ENCODE measurements at regions not wholly inside any gene's neighbourhood (a gene's known extent, or its start where the extent isn't known, plus 50 kb on each side); places are given as distances from the start of the nearest gene placed in this dataset.

DNA sequence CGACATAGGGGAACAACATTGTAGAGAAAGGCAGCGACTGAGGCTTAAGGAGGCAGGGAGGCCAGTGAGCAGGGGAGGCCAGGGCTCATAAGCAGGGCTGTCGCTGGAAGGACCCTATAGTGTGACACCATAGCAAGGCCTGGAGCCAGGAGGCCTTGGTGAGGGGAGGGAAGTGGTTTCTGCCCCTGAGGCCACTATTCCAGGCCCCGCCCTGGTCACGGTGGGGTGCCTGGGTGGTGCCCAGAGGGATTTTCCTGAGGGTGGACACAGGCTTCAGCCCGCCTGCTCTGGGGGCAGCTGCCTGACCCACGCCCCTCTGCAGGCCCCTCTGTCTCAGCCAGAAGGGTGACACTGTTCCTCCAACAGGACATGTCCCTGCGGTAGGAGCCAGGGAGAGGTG, 147.8 kb upstream of the IQSEC1 start:
- no peaks in the 10 kb centered on the region; a peak in 1 of 4 replicates for H3K27me3 ChIP-seq (replicated peaks in 1 of 2; ENCODE audit: control insufficient read depth in 2 of 2, insufficient read depth in 2 of 2, low read length in 1 of 2)
- in situ Hi-C loops (cut with MboI): no loop called here
- no peaks in the 10 kb centered on the region for H3K36me3 ChIP-seq (ENCODE audit: control insufficient read depth in 2 of 2, insufficient read depth in 2 of 2, low read length in 1 of 2)
- no peak overlapping the region for H2AFZ ChIP-seq (ENCODE audit: control insufficient read depth, low read depth, low read length)
- no peak overlapping the region for H3K4me3 ChIP-seq
- ATAC-seq: no peak
- POLR2A ChIA-PET: no interaction called here
- intact Hi-C loops (cut with micrococcal nuclease; ENCODE audit: unreplicated experiment): no loop called here
- 12% methylated on average over 8 of the region's 8 CpGs for whole genome bisulfite sequencing (ENCODE audit: insufficient coverage, insufficient replicate concordance, low lambda C conversion rate, missing lambda C conversion rate)
- no peaks in the 10 kb centered on the region for H3K79me2 ChIP-seq (ENCODE audit: control insufficient read depth, insufficient read depth, low read length)
- no peak for DNase-seq (ENCODE audit: low read depth, low spot score)
- TF ChIP-seq IRF3 (IDR thresholded peaks at IDR 0.05): no peak
- RAD21 ChIA-PET (ENCODE audit: unreplicated experiment): no interaction called here
- no peaks in the 10 kb centered on the region for H3K4me1 ChIP-seq (ENCODE audit: control insufficient read depth, insufficient read depth, low read length)
- no peak overlapping the region for H3K4me2 ChIP-seq (ENCODE audit: control insufficient read depth, insufficient read depth)
- H3K9ac ChIP-seq (ENCODE audit: control insufficient read depth, insufficient read depth, low read length): no peak overlapping the region
- no peaks in the 10 kb centered on the region for H4K20me1 ChIP-seq (ENCODE audit: control insufficient read depth, insufficient read depth)
- SMC1A ChIA-PET (ENCODE audit: uncharacterized antibody, unreplicated experiment): no interaction called here
- no peak for FAIRE-seq
- no peak overlapping the region for H3K27ac ChIP-seq (ENCODE audit: control insufficient read depth, insufficient read depth)
- CTCF ChIA-PET: no interaction called here
- no peaks in the 10 kb centered on the region for H3K9me3 ChIP-seq (replicated peaks; ENCODE audit: control insufficient read depth, insufficient read depth, low read length)
- no TSS peak for BruUV-seq (replicated peaks)

DNA sequence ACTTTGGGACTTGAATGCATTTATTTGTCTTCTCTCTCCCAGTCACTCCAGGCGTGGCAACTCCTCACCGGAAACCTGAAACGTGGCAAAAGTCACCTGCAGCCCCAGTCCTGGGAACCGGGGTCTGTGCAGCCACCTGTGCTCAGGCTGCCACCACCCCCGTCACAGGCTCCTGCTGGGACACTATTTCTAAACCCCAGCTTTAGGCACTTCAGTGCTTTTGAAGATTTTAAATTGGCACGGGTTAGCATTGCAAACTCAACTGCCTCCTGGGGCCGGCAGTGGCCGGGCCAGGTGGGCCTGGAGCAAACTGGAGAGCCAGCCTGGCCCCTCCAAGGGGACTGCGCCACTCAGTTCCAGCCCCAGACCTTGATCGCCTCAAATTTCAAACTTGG, 146.7 kb upstream of the IQSEC1 start:
- Histone ChIP-seq H3K27me3 (replicated peaks in 1 of 2; ENCODE audit: control insufficient read depth in 2 of 2, insufficient read depth in 2 of 2, low read length in 1 of 2) (no peaks in the 10 kb centered on the region; a peak in 2 of 4 replicates), H3K4me2 (ENCODE audit: control insufficient read depth, insufficient read depth) (no peak overlapping the region), H3K4me3 (no peak overlapping the region), H3K36me3 (ENCODE audit: control insufficient read depth in 2 of 2, insufficient read depth in 2 of 2, low read length in 1 of 2) (no peaks in the 10 kb centered on the region), H3K79me2 (ENCODE audit: control insufficient read depth, insufficient read depth, low read length) (no peaks in the 10 kb centered on the region), H3K9ac (ENCODE audit: control insufficient read depth, insufficient read depth, low read length) (no peak overlapping the region), H3K9me3 (replicated peaks; ENCODE audit: control insufficient read depth, insufficient read depth, low read length) (no peaks in the 10 kb centered on the region), H3K27ac (ENCODE audit: control insufficient read depth, insufficient read depth) (no peak overlapping the region), H4K20me1 (ENCODE audit: control insufficient read depth, insufficient read depth) (no peaks in the 10 kb centered on the region), H2AFZ (ENCODE audit: control insufficient read depth, low read depth, low read length) (no peak overlapping the region), H3K4me1 (ENCODE audit: control insufficient read depth, insufficient read depth, low read length) (no peaks in the 10 kb centered on the region)
- ChIA-PET RAD21 (ENCODE audit: unreplicated experiment) (no interaction called here), CTCF (no interaction called here), SMC1A (ENCODE audit: uncharacterized antibody, unreplicated experiment) (no interaction called here), POLR2A (no interaction called here)
- no TSS peak for BruUV-seq (replicated peaks)
- in situ Hi-C loops (cut with MboI): no loop called here
- DNase-seq (ENCODE audit: low read depth, low spot score) (no peak), FAIRE-seq (no peak), ATAC-seq (no peak)
- TF ChIP-seq GATAD2B (conservative IDR thresholded peaks at IDR 0.05; ENCODE audit: low read depth) (no peak), CHD2 (IDR thresholded peaks at IDR 0.05; ENCODE audit: borderline replicate concordance, low read depth, low read length) (no peak), YY1 (IDR thresholded peaks at IDR 0.05; ENCODE audit: low read depth, low read length) (no peak), WRNIP1 (IDR thresholded peaks at IDR 0.05; ENCODE audit: borderline replicate concordance, low read depth, low read length) (no peak), ZBED1 (IDR thresholded peaks at IDR 0.05; ENCODE audit: borderline replicate concordance) (no peak), TCF12 (IDR thresholded peaks at IDR 0.05; ENCODE audit: low read depth, low read length) (no peak), ZNF217 (IDR thresholded peaks at IDR 0.05) (no peak), ESRRA (IDR thresholded peaks at IDR 0.05; ENCODE audit: low read length) (no peak), NR2C1 (IDR thresholded peaks at IDR 0.05) (no peak)
- TF ChIP-seq, protein P1, sequence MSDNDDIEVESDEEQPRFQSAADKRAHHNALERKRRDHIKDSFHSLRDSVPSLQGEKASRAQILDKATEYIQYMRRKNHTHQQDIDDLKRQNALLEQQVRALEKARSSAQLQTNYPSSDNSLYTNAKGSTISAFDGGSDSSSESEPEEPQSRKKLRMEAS (IDR thresholded peaks at IDR 0.05; ENCODE audit: low read depth, low read length): no peak
- intact Hi-C loops (cut with micrococcal nuclease; ENCODE audit: unreplicated experiment): no loop called here
- 34% methylated on average over 10 of the region's 10 CpGs for WGBS (ENCODE audit: insufficient coverage, insufficient replicate concordance, low lambda C conversion rate, missing lambda C conversion rate)
